Stimulated activated CD4-positive, alpha-beta T cell treated with anti-CD3 and anti-CD28 coated beads, Interleukin-15, amount 100 ng/mL, for 48 hours (primary cell): ENCODE measurements at regions not wholly inside any gene's neighbourhood (a gene's known extent, or its start where the extent isn't known, plus 50 kb on each side); places are given as distances from the start of the nearest gene placed in this dataset.
"Not testable (repeated sequence)": the region's sequence is repeated elsewhere in the genome, so short reads cannot be mapped to it uniquely, and the experiment has no call there.

Source experiments
- DNase-seq, 2 donors: peaks; one replicate each; pipeline ENCODE4 v3.0.0-alpha.2; 2020; ENCODE audit warnings: low read depth in 2 of 2

DNA sequence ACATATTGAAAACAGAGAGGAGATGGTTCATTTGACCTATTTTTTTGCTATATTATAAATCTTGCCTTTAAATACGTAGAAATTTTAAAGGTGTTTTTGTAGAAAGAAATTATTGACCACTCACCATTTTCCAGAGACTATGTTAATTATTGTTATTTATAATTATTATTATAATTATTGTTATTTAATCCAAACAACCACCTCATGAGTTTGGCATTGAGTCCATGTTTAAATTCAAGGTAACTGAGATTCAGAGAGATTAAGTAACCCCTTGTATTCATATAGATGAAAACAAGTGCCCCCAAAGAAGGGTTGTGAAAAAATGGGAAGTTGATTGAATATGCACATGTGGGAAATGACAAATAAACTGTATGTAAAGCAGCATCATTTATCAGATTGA is 692.5 kb upstream of the MIR17HG start:
- no peak for DNase-seq

DNA sequence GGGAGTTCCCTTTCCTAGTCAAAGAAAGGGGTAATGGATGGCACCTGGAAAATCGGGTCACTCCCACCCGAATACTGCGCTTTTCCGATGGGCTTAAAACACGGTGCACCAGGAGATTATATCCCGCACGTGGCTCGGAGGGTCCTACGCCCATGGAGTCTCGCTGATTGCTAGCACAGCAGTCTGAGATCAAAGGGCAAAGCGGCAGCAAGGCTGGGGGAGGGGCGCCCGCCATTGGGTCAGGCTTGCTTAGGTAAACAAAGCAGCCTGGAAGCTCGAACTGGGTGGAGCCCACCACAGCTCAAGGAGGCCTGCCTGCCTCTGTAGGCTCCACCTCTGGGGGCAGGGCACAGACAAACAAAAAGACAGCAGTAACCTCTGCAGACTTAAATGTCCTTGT is 683.3 kb upstream of the MIR17HG start:
- DNase-seq: not testable (repeated sequence)

- no peak for DNase-seq
Measured at GRCh38 chr13:90673746-90674145, 673.7 kb upstream of the MIR17HG start.

- DNase-seq: no peak
Measured at GRCh38 chr13:90675129-90675528, 672.4 kb upstream of the MIR17HG start.

GRCh38 chr13:90680826-90681225 is 666.7 kb upstream of the MIR17HG start:
- no peak for DNase-seq

DNA sequence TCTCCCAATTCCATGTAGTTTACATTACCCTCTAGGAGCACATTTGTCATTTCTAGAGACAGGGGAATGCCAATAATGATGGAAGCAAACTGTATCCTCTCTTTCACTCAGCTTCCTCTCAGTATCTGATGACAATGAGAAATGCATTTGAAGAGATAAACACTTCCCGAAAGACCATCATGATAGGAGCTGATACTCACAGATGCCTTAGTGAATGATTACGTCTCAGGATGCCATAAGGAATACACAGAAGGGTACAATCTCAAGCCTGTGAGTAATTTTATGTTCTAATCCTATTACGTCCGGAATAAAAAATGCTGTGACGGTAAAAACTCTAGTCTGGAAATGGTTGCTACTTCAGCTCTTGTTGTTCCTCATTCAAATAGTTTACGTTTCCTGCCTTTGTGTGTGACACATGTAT is 663.8 kb upstream of the MIR17HG start:
- no peak for DNase-seq

- DNase-seq: no peak
Measured at GRCh38 chr13:90686442-90686841, 661.0 kb upstream of the MIR17HG start.

DNA sequence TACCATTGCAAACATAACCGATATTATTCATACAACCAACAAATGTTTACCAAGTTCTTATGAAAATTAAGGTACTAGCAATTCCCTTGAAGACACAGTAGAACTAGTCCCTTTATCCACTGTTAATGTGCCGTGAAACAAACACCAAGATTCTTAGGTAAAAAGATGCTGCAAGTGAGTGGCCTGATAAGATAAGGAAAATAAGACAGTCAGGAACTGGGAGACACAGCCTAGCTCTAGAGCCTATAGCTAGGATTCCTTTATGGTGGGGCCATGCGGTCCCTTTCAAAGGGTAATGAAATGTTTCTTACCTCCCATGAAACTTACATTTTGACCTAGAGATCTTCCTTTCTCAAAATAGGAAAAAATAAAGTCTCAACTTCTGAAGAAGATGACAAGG is 658.4 kb upstream of the MIR17HG start:
- no peak for DNase-seq

DNA sequence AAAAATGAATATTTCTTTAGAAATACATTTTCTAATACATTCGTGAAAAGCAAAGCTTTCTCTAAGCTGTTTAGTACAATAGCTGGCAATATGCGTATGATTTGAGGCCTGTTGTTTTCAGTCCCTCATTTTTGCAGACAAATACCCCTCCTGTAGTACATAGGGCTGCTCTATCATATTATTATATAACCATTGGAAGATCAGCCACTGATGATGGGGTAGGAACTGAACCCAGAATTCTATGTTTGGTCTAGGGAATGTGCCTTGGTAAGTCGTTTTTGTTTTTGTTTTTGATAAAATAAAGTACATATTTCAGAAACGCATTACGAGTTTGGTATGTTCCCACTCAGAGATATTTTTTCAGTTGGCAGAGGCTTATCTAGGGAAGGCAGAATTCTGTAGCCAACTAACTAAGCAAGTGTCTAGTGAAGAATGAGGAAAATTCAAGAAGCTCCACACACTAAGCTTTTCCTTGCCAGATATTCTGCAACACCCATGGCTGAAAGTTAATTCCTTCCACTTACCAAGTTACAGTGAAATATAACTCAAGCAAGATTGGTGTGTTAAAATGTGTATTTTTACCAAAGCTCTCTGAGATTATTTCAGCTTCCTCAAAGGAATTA is 656.9 kb upstream of the MIR17HG start:
- DNase-seq: no peak

- DNase-seq: no peak
Measured at GRCh38 chr13:90696254-90696653, 651.2 kb upstream of the MIR17HG start.

- DNase-seq: no peak
Measured at GRCh38 chr13:90696656-90697055, 650.8 kb upstream of the MIR17HG start.

DNA sequence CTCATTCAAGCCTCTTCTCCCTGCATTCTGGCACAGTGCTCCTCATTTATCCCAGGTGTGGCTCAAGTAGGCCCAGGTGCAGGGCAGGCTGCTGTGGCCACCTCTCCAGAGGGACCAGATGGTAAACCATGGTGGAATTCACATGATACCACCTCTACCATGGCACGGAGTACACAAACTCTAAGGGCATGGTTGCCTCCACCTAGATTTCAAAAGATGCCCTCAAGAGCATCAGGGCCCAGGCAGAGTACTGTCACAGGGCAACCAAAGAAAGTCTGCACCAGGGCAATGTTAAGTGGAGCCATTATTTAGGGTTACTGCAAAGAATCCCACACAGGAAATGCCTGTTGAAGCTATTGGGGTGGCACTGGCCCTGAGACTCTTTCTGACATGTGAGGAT is 647.1 kb upstream of the MIR17HG start:
- DNase-seq: no peak

DNA sequence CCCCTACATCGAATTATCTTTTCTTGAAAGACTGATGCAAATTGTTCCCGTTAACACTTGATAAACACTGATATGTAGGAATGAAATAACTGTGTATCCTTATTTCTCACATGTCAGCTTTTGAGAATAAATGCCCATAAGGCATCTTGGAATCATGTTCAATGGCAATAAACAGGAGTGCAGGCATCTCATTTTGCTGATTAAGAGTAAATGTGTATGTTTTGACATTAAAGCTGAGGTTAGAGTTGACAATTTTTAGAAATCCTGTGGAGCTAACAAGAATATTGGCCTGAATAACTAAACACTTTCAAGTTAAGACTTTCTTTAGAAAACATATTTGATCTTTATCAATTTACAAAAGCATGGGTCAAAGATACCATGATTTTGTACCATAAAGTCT is 646.2 kb upstream of the MIR17HG start:
- DNase-seq: no peak

DNA sequence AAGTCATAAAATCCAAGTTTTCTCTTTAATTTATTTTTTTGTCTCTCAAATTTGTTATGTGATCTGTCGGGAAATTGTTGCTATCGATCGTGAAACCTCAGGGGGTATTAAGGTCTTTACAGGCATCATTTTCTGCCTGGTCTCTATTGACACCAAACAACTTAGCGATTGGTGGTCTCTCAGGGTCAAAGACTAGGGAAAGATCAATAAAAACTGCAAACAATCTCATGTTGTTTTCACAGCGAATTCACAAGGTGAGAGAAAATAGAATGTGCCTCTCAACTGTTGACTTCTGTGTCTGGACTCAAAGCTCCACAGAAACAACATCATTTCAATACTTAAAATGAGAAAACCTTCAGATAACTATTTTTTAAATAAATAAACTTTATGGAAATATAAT is 645.4 kb upstream of the MIR17HG start:
- no peak for DNase-seq

DNA sequence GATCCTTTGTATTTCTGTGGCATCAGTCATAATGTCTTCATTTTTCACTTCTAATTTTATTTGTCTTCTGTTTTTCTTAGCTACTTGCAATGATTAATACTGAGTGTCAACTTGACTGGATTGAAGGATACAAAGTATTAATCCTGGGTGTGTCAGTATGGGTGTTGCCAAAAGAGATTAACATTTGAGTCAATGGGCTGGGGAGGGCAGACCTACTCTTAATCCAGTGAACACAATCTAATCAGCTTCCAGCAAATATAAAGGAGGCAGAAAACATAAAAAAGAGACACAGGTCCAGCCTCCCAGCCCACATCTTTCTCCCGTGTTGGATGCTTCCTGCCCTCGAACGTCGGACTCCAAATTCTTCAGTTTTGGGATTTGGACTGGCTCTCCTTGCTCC is 640.9 kb upstream of the MIR17HG start:
- DNase-seq: no peak

DNA sequence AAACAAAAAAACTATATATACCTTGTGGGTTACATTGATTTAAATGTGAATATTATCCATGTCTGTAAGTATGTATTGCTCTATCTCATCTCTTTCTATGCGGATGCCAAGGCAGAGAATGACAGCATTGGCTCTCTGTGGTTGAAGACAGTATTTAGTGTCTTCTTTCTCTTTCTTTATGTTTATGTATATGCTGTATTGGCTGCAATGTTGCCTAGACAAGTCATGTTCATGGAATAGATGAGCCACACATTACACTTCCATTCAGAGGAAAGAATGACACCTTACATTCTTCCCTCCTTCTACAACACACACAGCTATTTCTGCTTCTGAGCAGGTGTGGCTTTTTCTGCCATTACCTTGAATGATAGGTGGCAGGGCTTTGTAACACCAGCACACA is 639.4 kb upstream of the MIR17HG start:
- DNase-seq: no peak

- DNase-seq: no peak
Measured at GRCh38 chr13:90709319-90709718, 638.2 kb upstream of the MIR17HG start.

DNA sequence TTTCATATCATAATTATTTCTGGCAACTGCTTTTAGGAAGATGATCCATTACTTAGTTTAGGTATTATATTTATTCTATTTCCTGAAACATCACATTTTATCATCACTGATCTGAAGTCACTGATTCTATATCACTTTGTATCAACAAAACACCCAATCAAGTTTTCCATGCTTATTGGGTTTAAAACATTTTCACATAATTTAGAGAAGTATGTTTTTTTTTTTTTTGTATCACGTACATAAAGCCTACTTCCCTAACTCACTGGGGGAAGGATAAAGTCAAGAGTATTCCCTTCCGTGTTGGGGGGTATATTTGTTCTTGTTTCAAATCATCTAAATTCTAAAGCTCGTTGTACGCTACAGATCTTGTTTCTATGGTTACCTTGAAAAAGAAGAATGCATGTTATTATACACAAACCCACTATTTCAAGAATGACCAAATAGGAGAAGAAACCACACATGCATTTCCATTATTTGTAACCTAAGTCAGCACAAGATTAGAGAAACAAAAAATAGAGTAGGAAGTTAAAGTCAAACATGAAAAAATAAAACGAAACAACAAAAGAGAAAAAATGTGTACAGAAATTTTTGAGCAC is 637.2 kb upstream of the MIR17HG start:
- DNase-seq: no peak

DNA sequence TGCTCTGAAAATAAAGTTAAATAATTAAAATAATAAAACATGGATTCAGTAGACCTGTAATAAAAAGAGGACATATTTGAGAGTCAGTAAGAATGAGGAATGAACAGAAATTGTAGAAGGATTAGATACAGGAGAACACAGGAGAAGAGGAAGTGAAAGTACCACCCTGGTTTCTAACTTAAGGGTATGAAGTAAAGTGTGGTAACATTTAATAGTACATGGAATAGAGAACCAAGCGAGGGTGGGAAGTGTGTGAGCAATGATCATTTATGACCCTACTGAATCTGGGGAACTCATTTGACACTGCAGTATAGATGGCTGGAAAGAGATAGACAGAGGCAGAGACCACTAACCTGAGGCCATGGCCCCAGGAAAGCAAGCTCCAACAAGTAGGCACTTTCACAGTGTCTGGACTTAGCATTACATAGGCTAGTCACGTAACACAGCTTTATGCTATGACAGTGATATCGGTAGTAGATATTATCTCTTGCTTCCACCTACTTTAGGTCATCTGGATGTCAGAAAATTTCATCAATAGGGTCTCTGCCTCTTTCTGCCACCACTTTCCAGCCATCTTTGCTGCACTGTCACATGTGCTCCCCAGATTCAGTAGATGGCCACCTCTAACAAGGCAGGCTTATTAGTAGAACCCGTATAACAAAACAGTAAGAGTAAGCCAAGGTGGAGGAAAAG is 633.9 kb upstream of the MIR17HG start:
- DNase-seq: no peak

DNA sequence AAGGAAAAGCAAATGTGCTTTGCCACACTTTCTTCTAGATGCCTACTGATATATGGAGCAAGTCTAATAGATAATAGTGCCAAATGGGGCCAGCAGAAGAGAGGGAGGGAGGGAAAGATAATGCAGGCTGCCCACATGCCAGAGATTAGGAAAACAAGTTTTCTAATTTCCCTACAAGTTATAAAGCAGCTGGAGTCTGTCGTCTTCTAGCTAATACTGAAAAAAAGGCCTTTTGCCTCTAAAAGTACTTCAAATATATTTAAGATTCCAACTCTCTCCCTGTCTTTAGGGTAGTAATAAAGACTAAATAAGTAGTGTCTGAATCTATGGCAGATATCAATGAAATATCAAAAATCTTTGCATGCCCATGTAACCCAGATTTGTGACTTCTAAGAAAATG is 632.0 kb upstream of the MIR17HG start:
- no peak for DNase-seq

- no peak for DNase-seq
Measured at GRCh38 chr13:90717451-90717936, 630.0 kb upstream of the MIR17HG start.

GRCh38 chr13:90719461-90719860 is 628.0 kb upstream of the MIR17HG start:
- no peak for DNase-seq

GRCh38 chr13:90721937-90722336 is 625.5 kb upstream of the MIR17HG start:
- no peak for DNase-seq
